NT2/D1 (cell line): ENCODE measurements at regions not wholly inside any gene's neighbourhood (a gene's known extent, or its start where the extent isn't known, plus 50 kb on each side); places are given as distances from the start of the nearest gene placed in this dataset.

ENCODE experiments used
- DNase-seq: peaks from one replicate; pipeline ENCODE4 v3.0.0-alpha.2; 2011; ENCODE audit warnings: low read depth, low spot score
- H3K27me3 ChIP-seq: 2 replicates; pipeline ENCODE4 v1.6.0; 2011; ENCODE audit warnings: mild to moderate bottlenecking; ENCODE audit not compliant: insufficient read length, insufficient read depth
- H3K36me3 ChIP-seq: 2 replicates; pipeline ENCODE4 v1.6.1; 2011; ENCODE audit warnings: mild to moderate bottlenecking, low read length, mixed read lengths; ENCODE audit not compliant: insufficient read depth, insufficient read length
- H3K4me1 ChIP-seq: 2 replicates; pipeline ENCODE4 v1.5.1; 2011; ENCODE audit not compliant: insufficient read depth, insufficient read length
- H3K4me3 ChIP-seq: 2 replicates; pipeline ENCODE4 v1.5.1; 2011; ENCODE audit warnings: low read depth; ENCODE audit not compliant: insufficient read length
- H3K9ac ChIP-seq: 2 replicates; pipeline ENCODE4 v1.6.0; 2011; ENCODE audit warnings: low read depth; ENCODE audit not compliant: insufficient read length
- H3K9me3 ChIP-seq: 2 replicates; pipeline ENCODE4 v1.5.1; 2011; ENCODE audit warnings: mild to moderate bottlenecking, low read length; ENCODE audit not compliant: insufficient read depth
- SUZ12 ChIP-seq: IDR thresholded peaks from 2 replicates; pipeline ENCODE4 v1.6.1; 2011; ENCODE audit not compliant: insufficient read length, insufficient read depth; ENCODE audit errors: extremely low read depth
- YY1 ChIP-seq: IDR thresholded peaks from 2 replicates; pipeline ENCODE4 v1.6.1; 2011; ENCODE audit not compliant: insufficient read length, insufficient read depth
- ZNF274 ChIP-seq: IDR thresholded peaks from 2 replicates; pipeline ENCODE4 v1.6.1; 2011; ENCODE audit warnings: mild to moderate bottlenecking, low read depth, low read length

- Histone ChIP-seq H3K9me3 (no peaks in the 10 kb centered on the region), H3K4me3 (no peak overlapping the region), H3K27me3 (no peaks in the 10 kb centered on the region), H3K9ac (no peak overlapping the region), H3K4me1 (peaks cover 5% of the 10 kb centered on the region), H3K36me3 (no peaks in the 10 kb centered on the region)
- DNase-seq = no peak
- TF ChIP-seq YY1 (no peak), SUZ12 (no peak), ZNF274 (no peak)
These were observed 112.3 kb upstream of the WWC1 start for GRCh38 chr5:168179192-168179593.

DNA sequence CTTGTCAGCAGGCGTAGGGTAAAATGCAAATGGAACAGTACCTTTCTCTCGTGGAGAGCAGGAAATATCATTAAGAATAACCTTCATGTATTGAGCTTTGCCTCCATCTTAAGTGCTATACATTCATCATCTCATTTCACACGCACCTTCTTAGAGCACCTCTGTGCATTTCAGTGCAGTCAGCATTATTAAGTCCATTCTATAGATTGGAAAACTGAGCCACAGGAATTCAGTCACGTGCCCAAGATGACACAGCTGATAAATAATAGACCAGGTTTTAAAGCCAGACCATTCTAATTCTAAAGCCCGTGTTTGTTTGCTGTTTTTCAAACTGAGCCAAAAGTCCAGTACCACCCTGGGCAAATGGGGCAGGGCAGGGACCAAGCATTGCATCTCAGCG, 109.2 kb upstream of the WWC1 start:
- no peak for DNase-seq
- H3K36me3 ChIP-seq = no peaks in the 10 kb centered on the region
- no peak overlapping the region for H3K9ac ChIP-seq
- H3K9me3 ChIP-seq = no peaks in the 10 kb centered on the region
- no peak for TF ChIP-seq SUZ12
- TF ChIP-seq YY1 = no peak
- TF ChIP-seq ZNF274 = no peak
- H3K4me3 ChIP-seq = no peak overlapping the region
- no peaks in the 10 kb centered on the region for H3K27me3 ChIP-seq
- no peaks in the 10 kb centered on the region for H3K4me1 ChIP-seq

DNA sequence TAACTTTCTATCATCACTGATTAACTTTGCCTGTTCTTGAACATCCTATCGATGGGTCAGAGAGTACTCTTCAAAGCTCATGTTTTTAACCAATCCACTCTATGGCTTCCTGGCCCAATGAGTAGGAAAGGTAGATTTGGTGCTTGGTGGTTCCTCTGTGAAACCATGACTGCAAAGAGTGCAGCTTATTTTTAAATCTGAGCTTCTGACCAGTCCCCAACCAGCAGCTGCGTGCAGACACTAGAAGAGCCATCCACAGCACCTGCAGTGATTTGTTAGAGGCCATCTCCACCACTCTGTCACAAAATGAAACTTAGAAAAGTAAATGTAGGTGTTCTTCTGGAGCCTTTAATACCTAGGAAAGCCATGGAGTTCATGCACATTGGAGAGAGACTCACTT, 107.3 kb upstream of the WWC1 start:
- DNase-seq = no peak
- H3K9ac ChIP-seq = no peak overlapping the region
- H3K4me3 ChIP-seq = no peak overlapping the region
- TF ChIP-seq YY1 (no peak), SUZ12 (no peak), ZNF274 (no peak)
- no peaks in the 10 kb centered on the region for H3K9me3 ChIP-seq
- H3K36me3 ChIP-seq = no peaks in the 10 kb centered on the region
- H3K27me3 ChIP-seq = no peaks in the 10 kb centered on the region
- H3K4me1 ChIP-seq = no peaks in the 10 kb centered on the region

- Histone ChIP-seq H3K36me3 (no peaks in the 10 kb centered on the region), H3K4me3 (no peak overlapping the region)
These were observed 105.0 kb upstream of the WWC1 start for GRCh38 chr5:168186289-168187074.

GRCh38 chr5:168187614-168188013, 103.8 kb upstream of the WWC1 start:
- H3K9me3 ChIP-seq = no peaks in the 10 kb centered on the region
- DNase-seq = no peak
- no peak overlapping the region for H3K9ac ChIP-seq
- TF ChIP-seq ZNF274 (no peak), SUZ12 (no peak), YY1 (no peak)
- H3K27me3 ChIP-seq = no peaks in the 10 kb centered on the region
- H3K4me3 ChIP-seq = no peak overlapping the region
- no peaks in the 10 kb centered on the region for H3K4me1 ChIP-seq
- no peaks in the 10 kb centered on the region for H3K36me3 ChIP-seq

More at GRCh38 chr5:168186289-168187074, 105.0 kb upstream of the WWC1 start:
- no peak for TF ChIP-seq ZNF274
- no peak overlapping the region for H3K9ac ChIP-seq
- H3K4me1 ChIP-seq = no peaks in the 10 kb centered on the region
- H3K27me3 ChIP-seq = no peaks in the 10 kb centered on the region
- H3K9me3 ChIP-seq = no peaks in the 10 kb centered on the region
- no peak for DNase-seq

GRCh38 chr5:168188182-168188581, 103.3 kb upstream of the WWC1 start:
- Histone ChIP-seq H3K9ac (no peak overlapping the region), H3K4me3 (no peak overlapping the region), H3K27me3 (no peaks in the 10 kb centered on the region), H3K4me1 (no peaks in the 10 kb centered on the region), H3K36me3 (no peaks in the 10 kb centered on the region), H3K9me3 (no peaks in the 10 kb centered on the region)
- DNase-seq = no peak
- no peak for TF ChIP-seq SUZ12
- no peak for TF ChIP-seq YY1
- TF ChIP-seq ZNF274 = no peak

- no peak overlapping the region for H3K9ac ChIP-seq
- no peaks in the 10 kb centered on the region for H3K27me3 ChIP-seq
- no peaks in the 10 kb centered on the region for H3K36me3 ChIP-seq
- H3K4me3 ChIP-seq = no peak overlapping the region
- H3K9me3 ChIP-seq = no peaks in the 10 kb centered on the region
- no peak for DNase-seq
- H3K4me1 ChIP-seq = no peaks in the 10 kb centered on the region
- no peak for TF ChIP-seq SUZ12
- no peak for TF ChIP-seq ZNF274
- no peak for TF ChIP-seq YY1
These were observed 99.3 kb upstream of the WWC1 start for GRCh38 chr5:168192120-168192519.
